DND-41 (cell line): ENCODE measurements at regions not wholly inside any gene's neighbourhood (a gene's known extent, or its start where the extent isn't known, plus 50 kb on each side); places are given as distances from the start of the nearest gene placed in this dataset.
"Not testable (repeated sequence)": the region's sequence is repeated elsewhere in the genome, so short reads cannot be mapped to it uniquely, and the experiment has no call there.

Source experiments
- CTCF ChIP-seq: IDR thresholded peaks from 2 replicates; pipeline ENCODE4 v1.5.1; 2012; ENCODE audit warnings: borderline replicate concordance, low read length, moderate library complexity, mild to moderate bottlenecking; ENCODE audit not compliant: poor library complexity, severe bottlenecking; ENCODE audit errors: extremely low read depth
- EZH2 ChIP-seq: IDR thresholded peaks from 3 replicates; pipeline ENCODE4 v1.6.1; 2012; ENCODE audit warnings: borderline replicate concordance, low read depth, mild to moderate bottlenecking, moderate library complexity, low read length, inconsistent platforms; ENCODE audit not compliant: severe bottlenecking

GRCh38 chr3:86335566-86335965, 655.4 kb downstream of the VGLL3 start:
- TF ChIP-seq CTCF, EZH2: not testable (repeated sequence)
